PC-3 (cell line): ENCODE measurements at regions not wholly inside any gene's neighbourhood (a gene's known extent, or its start where the extent isn't known, plus 50 kb on each side); places are given as distances from the start of the nearest gene placed in this dataset.

Source experiments
- ATAC-seq: fragments of 200-7000 bp; cut with Tn5 transposase; 2 replicates; pipeline ENCODE4 v1.9.1; 2020; ENCODE audit warnings: mild to moderate bottlenecking, moderate library complexity
- BruUV-seq: library from RNA; stranded (reverse); fragments of 400-500 nt; replicated peaks from 2 replicates; lab custom pipeline; 2021; lab: Mats Ljungman, UMichigan
- CTCF ChIA-PET: fragments of 300-600 bp; sonication (Branson Sonifier 250); formaldehyde crosslinking; loops from one replicate; lab custom pipeline; 2022; ENCODE audit warnings: antibody characterized with exemption; lab: Charles Lee
- POLR2A ChIA-PET: fragments of 300-600 bp; sonication (Branson Sonifier 250); formaldehyde crosslinking; loops from one replicate; lab custom pipeline; 2022; ENCODE audit warnings: antibody characterized with exemption; ENCODE audit not compliant: unreplicated experiment; lab: Charles Lee
- DNase-seq: peaks from one replicate; pipeline ENCODE4 v3.0.0-alpha.2; 2015
- H2AFZ ChIP-seq: fragments of 300-600 bp; sonication (generic); 2 replicates; pipeline ENCODE4 v1.6.0; 2016; ENCODE audit warnings: antibody characterized with exemption, low read length
- H3F3A ChIP-seq: fragments of 300-600 bp; sonication (generic); one replicate; pipeline ENCODE4 v1.6.0; 2017; ENCODE audit warnings: antibody characterized with exemption, low read length, control low read depth, mild to moderate bottlenecking; ENCODE audit not compliant: unreplicated experiment
- H3K27ac ChIP-seq: fragments of 300-600 bp; sonication (generic); 2 replicates; pipeline ENCODE4 v1.5.1; 2016; ENCODE audit warnings: mild to moderate bottlenecking, low read length
- H3K27me3 ChIP-seq: fragments of 300-600 bp; sonication (generic); 2 replicates; pipeline ENCODE4 v1.6.1; 2016; ENCODE audit warnings: low read length, mixed read lengths
- H3K36me3 ChIP-seq: fragments of 300-600 bp; sonication (generic); 2 replicates; pipeline ENCODE4 v1.6.1; 2016; ENCODE audit warnings: low read depth, mixed run types, low read length, mixed read lengths
- H3K4me1 ChIP-seq: fragments of 300-600 bp; sonication (generic); 2 replicates; pipeline ENCODE4 v1.5.1; 2016; ENCODE audit warnings: low read length; ENCODE audit not compliant: insufficient read depth
- H3K4me2 ChIP-seq: fragments of 300-600 bp; sonication (generic); 2 replicates; pipeline ENCODE4 v1.6.0; 2016; ENCODE audit warnings: low read length
- H3K4me3 ChIP-seq: fragments of 300-600 bp; sonication (generic); 2 replicates; pipeline ENCODE4 v1.5.1; 2016; ENCODE audit warnings: mild to moderate bottlenecking, low read length, mixed read lengths
- H3K79me2 ChIP-seq: fragments of 300-600 bp; sonication (generic); 2 replicates; pipeline ENCODE4 v1.6.1; 2017; ENCODE audit warnings: low read length, mixed read lengths
- H3K9ac ChIP-seq: fragments of 300-600 bp; sonication (generic); 2 replicates; pipeline ENCODE4 v1.6.0; 2016; ENCODE audit warnings: mild to moderate bottlenecking, low read length
- H3K9me2 ChIP-seq: fragments of 300-600 bp; sonication (generic); replicated peaks from 2 replicates; pipeline ENCODE4 v1.6.1; 2016; ENCODE audit warnings: mixed run types, low read length, mixed read lengths
- H3K9me3 ChIP-seq: fragments of 300-600 bp; sonication (generic); 2 replicates; pipeline ENCODE4 v1.6.1; 2016; ENCODE audit warnings: low read length, mixed read lengths
- H4K20me1 ChIP-seq: fragments of 300-600 bp; sonication (generic); 2 replicates; pipeline ENCODE4 v1.6.1; 2016; ENCODE audit warnings: low read length, mixed read lengths
- CTCF ChIP-seq: fragments of 300-600 bp; sonication (generic); conservative IDR thresholded peaks from 2 replicates; pipeline ENCODE4 v1.5.1; 2017; ENCODE audit warnings: antibody characterized with exemption, low read depth, mild to moderate bottlenecking, low read length
- EZH2 ChIP-seq: fragments of 300-600 bp; sonication (generic); IDR thresholded peaks from one replicate; pipeline ENCODE4 v1.6.1; 2017; ENCODE audit warnings: antibody characterized with exemption, mild to moderate bottlenecking, low read length; ENCODE audit not compliant: unreplicated experiment
- EZH2phosphoT487 ChIP-seq: fragments of 300-600 bp; sonication (generic); IDR thresholded peaks from 2 replicates; pipeline ENCODE4 v1.6.1; 2018; ENCODE audit warnings: mild to moderate bottlenecking, antibody characterized with exemption, low read length, borderline replicate concordance
- intact Hi-C: fragments of 100-400 bp; cut with micrococcal nuclease; formaldehyde crosslinking; loops from 2 replicates; pipeline ENCODE4 v1.9.0; 2023

- no peaks in the 10 kb centered on the region for H3K4me1 ChIP-seq
- no peaks in the 10 kb centered on the region for H3K36me3 ChIP-seq
- ATAC-seq (no peak), DNase-seq (no peak)
- no peaks in the 10 kb centered on the region for H3K79me2 ChIP-seq
- no TSS peak for BruUV-seq
- ChIA-PET CTCF (no interaction called here), POLR2A (no interaction called here)
- H3K27ac ChIP-seq = 0 out of 2 replicates have a peak overlapping the region, but pooled peaks have one; percentile 8
- no peak overlapping the region for H2AFZ ChIP-seq
- no peak overlapping the region for H3K4me3 ChIP-seq
- intact Hi-C loops = loop anchor here (5.0 kb wide), 1 partner anchor 200 kb away; no protein-coding TSS in a partner anchor
- H4K20me1 ChIP-seq = no peaks in the 10 kb centered on the region
- H3K4me2 ChIP-seq = peak overlapping the region; percentile 12
- TF ChIP-seq CTCF (no peak), EZH2 (peak; percentile 64)
- H3K27me3 ChIP-seq = peaks cover 100% of the 10 kb centered on the region
- no peaks in the 10 kb centered on the region for H3K9me3 ChIP-seq
- H3K9ac ChIP-seq = no peak overlapping the region
- H3F3A ChIP-seq = no peaks in the 10 kb centered on the region
- no peaks in the 10 kb centered on the region for H3K9me2 ChIP-seq
Observed at GRCh38 chr14:97411938-97412612, 614.9 kb downstream of the VRK1 start.

- H3K4me3 ChIP-seq = no peak overlapping the region
- no peaks in the 10 kb centered on the region for H4K20me1 ChIP-seq
- peaks cover 100% of the 10 kb centered on the region for H3K27me3 ChIP-seq
- ATAC-seq (no peak), DNase-seq (no peak)
- no peaks in the 10 kb centered on the region for H3K9me3 ChIP-seq
- no peak overlapping the region for H3K27ac ChIP-seq
- intact Hi-C loops = loop anchor here (5.0 kb wide), 1 partner anchor 201 kb away; no protein-coding TSS in a partner anchor
- no TSS peak for BruUV-seq
- CTCF ChIA-PET = no interaction called here
- peak overlapping the region; percentile 12; the same call in 1 of the 2 replicates for H3K4me2 ChIP-seq
- TF ChIP-seq EZH2phosphoT487 (no peak), CTCF (no peak), EZH2 (no peak)
- no peaks in the 10 kb centered on the region for H3K36me3 ChIP-seq
- H2AFZ ChIP-seq = no peak overlapping the region
- H3K4me1 ChIP-seq = no peaks in the 10 kb centered on the region
- no peak overlapping the region for H3K9ac ChIP-seq
- POLR2A ChIA-PET = no interaction called here
- no peaks in the 10 kb centered on the region for H3F3A ChIP-seq
- no peaks in the 10 kb centered on the region for H3K79me2 ChIP-seq
- H3K9me2 ChIP-seq = no peaks in the 10 kb centered on the region
Observed at GRCh38 chr14:97413022-97413539, 615.9 kb downstream of the VRK1 start.
